GM18520 (cell line): ENCODE measurements at regions not wholly inside any gene's neighbourhood (a gene's known extent, or its start where the extent isn't known, plus 50 kb on each side); places are given as distances from the start of the nearest gene placed in this dataset.
"Not testable (repeated sequence)": the region's sequence is repeated elsewhere in the genome, so short reads cannot be mapped to it uniquely, and the experiment has no call there.

Source experiments
- ATAC-seq: cut with Tn5 transposase; IDR thresholded peaks from one replicate; pipeline ENCODE4 v1.9.1; 2021; ENCODE audit not compliant: unreplicated experiment

- no peak for ATAC-seq
These were observed 540.2 kb downstream of the CETN3 start for GRCh38 chr5:89869346-89869745.

- no peak for ATAC-seq
These were observed 543.1 kb downstream of the CETN3 start for GRCh38 chr5:89866410-89866809.

- ATAC-seq = no peak
These were observed 544.6 kb downstream of the CETN3 start for GRCh38 chr5:89864941-89865340.

GRCh38 chr5:89857790-89858189 lies 551.8 kb downstream of the CETN3 start:
- ATAC-seq = no peak

GRCh38 chr5:89855417-89855816 lies 554.1 kb downstream of the CETN3 start:
- no peak for ATAC-seq

GRCh38 chr5:89851911-89852310 lies 557.6 kb downstream of the CETN3 start:
- no peak for ATAC-seq

GRCh38 chr5:89850513-89850865 lies 559.1 kb downstream of the CETN3 start:
- peak; percentile 30 for ATAC-seq

- peak; percentile 59 for ATAC-seq
These were observed 559.6 kb downstream of the CETN3 start for GRCh38 chr5:89849830-89850512.

GRCh38 chr5:89847743-89848142 lies 561.8 kb downstream of the CETN3 start:
- no peak for ATAC-seq

GRCh38 chr5:89844548-89844947 lies 565.0 kb downstream of the CETN3 start:
- no peak for ATAC-seq

GRCh38 chr5:89842531-89842930 lies 567.0 kb downstream of the CETN3 start:
- ATAC-seq = no peak

GRCh38 chr5:89840906-89841305 lies 568.6 kb downstream of the CETN3 start:
- ATAC-seq = no peak

GRCh38 chr5:89830691-89831090 lies 578.9 kb downstream of the CETN3 start:
- no peak for ATAC-seq

GRCh38 chr5:89827960-89828359 lies 581.6 kb downstream of the CETN3 start:
- ATAC-seq = no peak

GRCh38 chr5:89827359-89827758 lies 582.2 kb downstream of the CETN3 start:
- no peak for ATAC-seq

GRCh38 chr5:89826938-89827337 lies 582.6 kb downstream of the CETN3 start:
- no peak for ATAC-seq

GRCh38 chr5:89823046-89823445 lies 586.5 kb downstream of the CETN3 start:
- no peak for ATAC-seq

GRCh38 chr5:89817841-89818240 lies 591.7 kb downstream of the CETN3 start:
- no peak for ATAC-seq

- no peak for ATAC-seq
These were observed 593.5 kb downstream of the CETN3 start for GRCh38 chr5:89816038-89816437.

- not testable (repeated sequence) for ATAC-seq
These were observed 608.8 kb downstream of the CETN3 start for GRCh38 chr5:89800735-89801134.

- ATAC-seq = not testable (repeated sequence)
These were observed 615.1 kb downstream of the CETN3 start for GRCh38 chr5:89794504-89794903.

- not testable (repeated sequence) for ATAC-seq
These were observed 629.8 kb downstream of the CETN3 start for GRCh38 chr5:89779734-89780133.

- no peak for ATAC-seq
These were observed 631.8 kb downstream of the CETN3 start for GRCh38 chr5:89777758-89778157.
